CD4-positive, alpha-beta T cell treated with Interleukin-4 for 1 hour (primary cell): ENCODE measurements at regions not wholly inside any gene's neighbourhood (a gene's known extent, or its start where the extent isn't known, plus 50 kb on each side); places are given as distances from the start of the nearest gene placed in this dataset.
"Not testable (repeated sequence)": the region's sequence is repeated elsewhere in the genome, so short reads cannot be mapped to it uniquely, and the experiment has no call there.

ENCODE experiments used
- DNase-seq, 2 donors: peaks; one replicate each; pipeline ENCODE4 v3.0.0-alpha.2; 2020 to 2022

GRCh38 chr14:53855574-53855973, 101.1 kb downstream of the BMP4 start:
- no peak for DNase-seq

GRCh38 chr14:53855127-53855526, 101.5 kb downstream of the BMP4 start:
- DNase-seq, result no peak

GRCh38 chr14:53851394-53852090, 105.1 kb downstream of the BMP4 start:
- DNase-seq, result no peak

GRCh38 chr14:53850714-53851296, 105.8 kb downstream of the BMP4 start:
- DNase-seq, result no peak

- DNase-seq, result no peak
Measured at GRCh38 chr14:53849549-53849948, 107.1 kb downstream of the BMP4 start.

GRCh38 chr14:53848854-53849253, 107.8 kb downstream of the BMP4 start:
- DNase-seq, result no peak

- DNase-seq, result no peak
Measured at GRCh38 chr14:53847881-53848280, 108.7 kb downstream of the BMP4 start.

GRCh38 chr14:53847057-53847456, 109.6 kb downstream of the BMP4 start:
- DNase-seq, result no peak

- no peak for DNase-seq
Measured at GRCh38 chr14:53845813-53846693, 110.6 kb downstream of the BMP4 start.

GRCh38 chr14:53842938-53843337, 113.7 kb downstream of the BMP4 start:
- no peak for DNase-seq

- DNase-seq, result no peak
Measured at GRCh38 chr14:53841109-53842099, 115.2 kb downstream of the BMP4 start.

GRCh38 chr14:53840444-53840843, 116.2 kb downstream of the BMP4 start:
- DNase-seq, result no peak

GRCh38 chr14:53838374-53838773, 118.3 kb downstream of the BMP4 start:
- DNase-seq, result no peak

- not testable (repeated sequence) for DNase-seq
Measured at GRCh38 chr14:53837656-53838055, 119.0 kb downstream of the BMP4 start.

GRCh38 chr14:53836551-53836950, 120.1 kb downstream of the BMP4 start:
- no peak for DNase-seq

GRCh38 chr14:53828820-53829219, 127.8 kb downstream of the BMP4 start:
- DNase-seq, result no peak

GRCh38 chr14:53824061-53824460, 132.6 kb downstream of the BMP4 start:
- no peak for DNase-seq

- DNase-seq, result no peak
Measured at GRCh38 chr14:53814392-53814791, 142.2 kb downstream of the BMP4 start.

- DNase-seq, result no peak
Measured at GRCh38 chr14:53810221-53810620, 146.4 kb downstream of the BMP4 start.

- DNase-seq, result no peak
Measured at GRCh38 chr14:53808042-53808441, 148.6 kb downstream of the BMP4 start.

GRCh38 chr14:53807542-53807941, 149.1 kb downstream of the BMP4 start:
- no peak for DNase-seq

GRCh38 chr14:53807108-53807507, 149.5 kb downstream of the BMP4 start:
- DNase-seq, result no peak

GRCh38 chr14:53796734-53797133, 159.9 kb downstream of the BMP4 start:
- DNase-seq, result no peak
